GM20000 (cell line): ENCODE measurements at regions not wholly inside any gene's neighbourhood (a gene's known extent, or its start where the extent isn't known, plus 50 kb on each side); places are given as distances from the start of the nearest gene placed in this dataset.
"Not testable (repeated sequence)": the region's sequence is repeated elsewhere in the genome, so short reads cannot be mapped to it uniquely, and the experiment has no call there.

Source experiments
- DNase-seq: peaks from one replicate; pipeline ENCODE4 v3.0.0; 2012; ENCODE audit warnings: low spot score
- TF ChIP-seq, protein P1 (sequence below): IDR thresholded peaks from 2 replicates; pipeline ENCODE4 v1.5.1; 2012; ENCODE audit warnings: mild to moderate bottlenecking, control low read depth; ENCODE audit errors: extremely low read depth, missing control alignments

- no peak for DNase-seq
- TF ChIP-seq, protein P1, sequence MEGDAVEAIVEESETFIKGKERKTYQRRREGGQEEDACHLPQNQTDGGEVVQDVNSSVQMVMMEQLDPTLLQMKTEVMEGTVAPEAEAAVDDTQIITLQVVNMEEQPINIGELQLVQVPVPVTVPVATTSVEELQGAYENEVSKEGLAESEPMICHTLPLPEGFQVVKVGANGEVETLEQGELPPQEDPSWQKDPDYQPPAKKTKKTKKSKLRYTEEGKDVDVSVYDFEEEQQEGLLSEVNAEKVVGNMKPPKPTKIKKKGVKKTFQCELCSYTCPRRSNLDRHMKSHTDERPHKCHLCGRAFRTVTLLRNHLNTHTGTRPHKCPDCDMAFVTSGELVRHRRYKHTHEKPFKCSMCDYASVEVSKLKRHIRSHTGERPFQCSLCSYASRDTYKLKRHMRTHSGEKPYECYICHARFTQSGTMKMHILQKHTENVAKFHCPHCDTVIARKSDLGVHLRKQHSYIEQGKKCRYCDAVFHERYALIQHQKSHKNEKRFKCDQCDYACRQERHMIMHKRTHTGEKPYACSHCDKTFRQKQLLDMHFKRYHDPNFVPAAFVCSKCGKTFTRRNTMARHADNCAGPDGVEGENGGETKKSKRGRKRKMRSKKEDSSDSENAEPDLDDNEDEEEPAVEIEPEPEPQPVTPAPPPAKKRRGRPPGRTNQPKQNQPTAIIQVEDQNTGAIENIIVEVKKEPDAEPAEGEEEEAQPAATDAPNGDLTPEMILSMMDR = no peak
Measured at GRCh38 chr17:30717291-30718098, 107.0 kb downstream of the CRLF3 start.

GRCh38 chr17:30716461-30717290, 107.8 kb downstream of the CRLF3 start:
- DNase-seq = no peak
- TF ChIP-seq, protein P1 = peak; percentile 8

GRCh38 chr17:30714825-30715622, 109.5 kb downstream of the CRLF3 start:
- peak; percentile 48 for DNase-seq
- TF ChIP-seq, protein P1 = peak; percentile 45

GRCh38 chr17:30713805-30714204, 110.7 kb downstream of the CRLF3 start:
- not testable (repeated sequence) for DNase-seq

DNA sequence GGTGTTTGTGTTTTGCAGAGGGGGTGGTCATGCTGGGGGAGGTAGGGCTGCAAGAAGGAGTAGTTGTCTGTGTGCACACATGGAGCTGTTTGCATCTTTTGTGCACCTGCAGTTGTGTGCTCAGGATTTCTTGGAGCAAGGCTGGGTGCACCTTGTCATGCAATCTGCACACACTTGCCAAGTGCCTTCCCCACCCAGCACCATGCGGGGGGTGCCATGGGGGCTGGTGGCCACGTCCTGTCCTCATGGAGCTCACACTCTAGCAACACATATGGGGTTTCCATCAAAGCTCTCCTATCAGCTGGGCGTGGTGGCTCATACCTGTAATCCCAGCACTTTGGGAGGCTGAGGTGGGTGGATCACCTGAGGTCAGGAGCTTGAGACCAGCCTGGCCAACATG, 111.6 kb downstream of the CRLF3 start:
- DNase-seq = not testable (repeated sequence)

DNA sequence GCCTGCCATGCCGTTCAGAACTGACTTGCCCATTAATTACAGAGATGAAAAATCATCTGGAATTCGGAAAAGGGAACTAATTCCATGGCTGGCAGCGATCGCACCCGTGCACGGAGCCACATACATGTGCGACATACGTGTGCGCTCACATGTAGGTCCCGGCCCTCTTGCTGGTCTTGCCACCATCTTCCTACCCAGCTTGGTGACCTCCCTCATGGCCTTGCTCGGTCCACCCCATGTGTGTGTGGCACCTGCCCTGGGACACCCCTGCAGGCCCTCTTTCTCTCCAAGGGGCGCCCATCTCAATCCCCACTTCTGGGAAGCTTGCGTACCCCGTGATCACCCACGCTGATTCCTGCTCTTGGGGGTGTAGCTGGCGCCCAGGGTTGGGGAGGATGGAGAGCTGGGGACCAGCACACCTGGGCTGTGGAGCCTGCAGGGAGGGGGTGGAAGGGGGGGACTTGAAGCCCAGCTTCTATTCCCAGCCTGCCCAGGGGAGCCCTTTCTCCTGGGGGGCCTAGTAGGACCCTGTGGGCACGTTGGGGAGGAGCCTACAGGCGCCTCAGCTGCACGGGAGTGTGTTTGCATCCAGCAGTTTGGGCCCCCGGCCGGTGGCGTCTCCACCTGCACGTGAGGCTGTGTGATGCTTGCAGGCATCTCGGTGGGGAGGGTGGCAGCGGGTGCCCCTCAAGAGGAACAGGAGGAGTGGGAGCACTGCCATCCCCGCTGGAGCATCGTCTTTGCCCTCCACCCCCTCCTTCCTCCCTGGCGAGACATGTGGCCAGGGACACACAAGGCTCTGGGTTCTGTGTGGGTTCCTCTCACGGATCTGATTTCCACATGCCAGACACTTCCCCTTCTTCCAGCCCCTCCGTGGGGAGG, 112.6 kb downstream of the CRLF3 start:
- not testable (repeated sequence) for DNase-seq

- not testable (repeated sequence) for DNase-seq
Measured at GRCh38 chr17:30711176-30711575, 113.3 kb downstream of the CRLF3 start.

- DNase-seq = not testable (repeated sequence)
Measured at GRCh38 chr17:30710276-30711088, 114.0 kb downstream of the CRLF3 start.

GRCh38 chr17:30709561-30710275, 114.8 kb downstream of the CRLF3 start:
- peak; percentile 24 for DNase-seq

DNA sequence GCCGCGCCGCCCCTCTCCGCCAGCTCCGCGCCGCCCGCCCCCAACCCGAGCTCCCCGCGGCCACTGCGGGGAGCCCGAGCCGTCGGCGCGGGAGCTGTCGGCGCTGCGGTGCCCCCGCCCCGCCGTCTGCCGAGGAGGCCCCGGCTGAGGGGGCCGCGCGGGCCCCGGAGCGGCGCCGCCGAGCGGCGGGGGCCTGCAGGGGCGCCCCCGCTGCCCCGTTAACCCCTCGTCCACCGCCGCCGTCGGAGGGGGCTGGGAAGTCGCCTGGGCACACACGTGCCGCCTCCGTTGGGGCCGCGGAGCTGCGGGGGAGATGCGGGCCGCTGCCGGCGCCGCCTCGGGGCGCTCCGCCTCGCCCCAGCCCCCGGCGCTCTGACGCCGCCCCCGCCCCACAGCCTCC, 115.4 kb downstream of the CRLF3 start:
- peak; percentile 52 for DNase-seq

GRCh38 chr17:30708241-30709078, 116.0 kb downstream of the CRLF3 start:
- peak; percentile 83 for DNase-seq

DNA sequence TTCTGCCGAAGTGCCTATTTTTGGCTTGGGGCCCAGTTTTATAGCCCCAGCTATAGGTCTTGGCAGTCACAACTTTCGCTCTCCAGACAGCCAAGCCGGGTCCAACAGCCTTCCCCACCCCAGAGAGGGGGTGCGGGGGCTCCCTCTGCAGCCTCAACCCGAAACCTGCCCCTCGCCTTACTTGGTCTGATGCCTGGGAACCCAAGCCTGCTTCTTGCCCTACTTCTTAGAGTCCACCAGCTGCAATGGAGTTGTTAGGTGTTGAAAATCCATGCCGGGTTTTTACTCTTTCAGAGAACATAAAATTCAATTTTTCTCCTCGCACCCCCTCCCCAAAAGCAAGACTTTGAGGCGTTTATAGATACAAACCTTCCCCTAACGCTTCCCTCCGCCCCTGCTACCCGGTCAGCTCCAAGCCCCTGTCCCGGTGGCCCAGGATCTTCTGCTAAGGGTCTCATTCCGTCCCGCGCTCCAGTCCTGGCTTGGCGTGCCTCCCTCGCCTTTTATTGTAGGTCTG, 116.7 kb downstream of the CRLF3 start:
- peak; percentile 36 for DNase-seq
